Endodermal cell (in vitro differentiated cells): ENCODE measurements at regions not wholly inside any gene's neighbourhood (a gene's known extent, or its start where the extent isn't known, plus 50 kb on each side); places are given as distances from the start of the nearest gene placed in this dataset.

ENCODE experiments used
- DNase-seq: peaks from one replicate; pipeline ENCODE4 v3.0.0-alpha.2; 2017
- H3K27ac ChIP-seq: 2 replicates; pipeline ENCODE4 v1.5.1; 2013; ENCODE audit warnings: mild to moderate bottlenecking, low read depth, low read length, moderate library complexity
- H3K27me3 ChIP-seq: 2 replicates; pipeline ENCODE4 v1.6.1; 2013; ENCODE audit warnings: mild to moderate bottlenecking, low read length, moderate library complexity; ENCODE audit not compliant: insufficient read depth, control insufficient read depth, poor library complexity, severe bottlenecking
- H3K36me3 ChIP-seq: 2 replicates; pipeline ENCODE4 v1.7.0; 2013; ENCODE audit warnings: mild to moderate bottlenecking, low read length, moderate library complexity; ENCODE audit not compliant: control insufficient read depth, insufficient read depth
- H3K4me1 ChIP-seq: one replicate; pipeline ENCODE4 v1.7.0; 2013; ENCODE audit warnings: low read length; ENCODE audit not compliant: control insufficient read depth, insufficient read depth
- H3K4me3 ChIP-seq: 2 replicates; pipeline ENCODE4 v1.5.1; 2013; ENCODE audit warnings: mild to moderate bottlenecking, low read length, moderate library complexity
- H3K9ac ChIP-seq: 2 replicates; pipeline ENCODE4 v1.6.1; 2013; ENCODE audit warnings: mild to moderate bottlenecking, low read length, moderate library complexity; ENCODE audit not compliant: poor library complexity, severe bottlenecking; ENCODE audit errors: extremely low read depth
- H3K9me3 ChIP-seq: 2 replicates; pipeline ENCODE4 v1.6.1; 2013; ENCODE audit warnings: mild to moderate bottlenecking, low read length, moderate library complexity; ENCODE audit not compliant: control insufficient read depth
- H3K27ac Mint-ChIP-seq: 2 replicates; pipeline ENCODE4 v1.8.0; 2020; ENCODE audit warnings: mixed read lengths
- H3K27me3 Mint-ChIP-seq: 2 replicates; pipeline ENCODE4 v1.8.0; 2021; ENCODE audit warnings: mild to moderate bottlenecking, mixed read lengths; ENCODE audit not compliant: insufficient read depth
- H3K36me3 Mint-ChIP-seq: 2 replicates; pipeline ENCODE4 v1.8.0; 2020; ENCODE audit warnings: low read depth, mixed read lengths
- H3K4me1 Mint-ChIP-seq: 2 replicates; pipeline ENCODE4 v1.8.0; 2020; ENCODE audit warnings: mixed read lengths
- H3K4me3 Mint-ChIP-seq: 2 replicates; pipeline ENCODE4 v1.8.0; 2020; ENCODE audit warnings: mild to moderate bottlenecking, moderate library complexity, mixed read lengths
- H3K9me3 Mint-ChIP-seq: 2 replicates; pipeline ENCODE4 v1.8.0; 2020; ENCODE audit warnings: mild to moderate bottlenecking, mixed read lengths
- CTCF ChIP-seq: fragments of 200-600 bp; sonication (generic); conservative IDR thresholded peaks from 2 replicates; pipeline ENCODE4 v1.5.0; 2021; ENCODE audit warnings: antibody characterized with exemption, mild to moderate bottlenecking
- WGBS, 2 experiments: methylation state at CpG; one replicate each; pipeline versions ENCODE4 v1.1.5 to v1.1.7; 2013; ENCODE audit warnings: missing lambda C conversion rate in 2 of 2, mixed read lengths in 1 of 2; ENCODE audit not compliant: insufficient coverage in 1 of 2, insufficient read length in 1 of 2; 5-methylcytosine and 5-hydroxymethylcytosine counted together

- Mint-ChIP-seq H3K9me3 (peaks cover 26% of the 10 kb centered on the region), H3K27ac (no peak overlapping the region), H3K27me3 (no peaks in the 10 kb centered on the region), H3K4me1 (no peaks in the 10 kb centered on the region), H3K4me3 (no peak overlapping the region), H3K36me3 (no peaks in the 10 kb centered on the region)
- H3K9ac ChIP-seq = no peak overlapping the region
- H3K9me3 ChIP-seq = peaks cover 14% of the 10 kb centered on the region
- no peak for TF ChIP-seq CTCF
- no peaks in the 10 kb centered on the region for H3K27me3 ChIP-seq
- H3K36me3 ChIP-seq = no peaks in the 10 kb centered on the region
- H3K4me3 ChIP-seq = no peak overlapping the region
- H3K4me1 ChIP-seq = no peaks in the 10 kb centered on the region
- no peak for DNase-seq
- WGBS, 2 experiments = 83% methylated on average over 5 of the region's 5 CpGs; no CpG with 5 or more reads in 1 of the 2 experiments
- no peak overlapping the region for H3K27ac ChIP-seq
These were observed 171.4 kb upstream of the NR4A3 start for GRCh38 chr9:99650187-99650874.

DNA sequence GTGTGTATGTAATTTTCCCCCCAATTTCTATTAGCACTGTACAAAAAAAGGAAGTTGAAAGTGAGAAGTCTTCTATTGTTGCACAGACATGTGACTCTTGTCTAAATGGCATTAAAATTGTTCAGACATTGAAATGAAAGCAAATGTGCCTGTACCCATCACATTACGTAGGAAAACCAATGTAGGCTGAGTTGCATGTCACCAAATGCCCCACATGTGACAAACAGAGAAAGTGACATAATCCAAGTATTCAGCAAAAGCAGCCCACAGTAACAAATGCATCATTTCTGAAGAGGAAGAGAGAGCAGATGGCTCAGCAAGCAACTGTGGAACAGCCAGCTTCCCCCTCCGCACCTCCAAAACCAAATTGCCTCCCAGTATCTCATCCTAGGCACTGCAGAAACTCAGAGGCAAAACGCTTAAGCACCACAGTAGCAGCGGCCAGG is 161.5 kb upstream of the NR4A3 start:
- DNase-seq = no peak
- no peak overlapping the region for H3K27ac ChIP-seq
- Mint-ChIP-seq H3K9me3 (no peaks in the 10 kb centered on the region), H3K27ac (no peak overlapping the region), H3K27me3 (no peaks in the 10 kb centered on the region), H3K36me3 (no peaks in the 10 kb centered on the region), H3K4me3 (no peak overlapping the region), H3K4me1 (peaks cover 15% of the 10 kb centered on the region)
- 85 to 94% methylated on average over 4 of the region's 4 CpGs for WGBS, 2 experiments
- no peak for TF ChIP-seq CTCF
- H3K27me3 ChIP-seq = no peaks in the 10 kb centered on the region
- H3K36me3 ChIP-seq = no peaks in the 10 kb centered on the region
- H3K4me1 ChIP-seq = peaks cover 7% of the 10 kb centered on the region
- no peak overlapping the region for H3K9ac ChIP-seq
- no peak overlapping the region for H3K4me3 ChIP-seq
- no peaks in the 10 kb centered on the region for H3K9me3 ChIP-seq

- TF ChIP-seq CTCF = no peak
- Mint-ChIP-seq H3K27me3 (no peaks in the 10 kb centered on the region), H3K4me1 (peaks cover 10% of the 10 kb centered on the region), H3K36me3 (no peaks in the 10 kb centered on the region), H3K9me3 (peaks cover 4% of the 10 kb centered on the region), H3K27ac (no peak overlapping the region), H3K4me3 (no peak overlapping the region)
- H3K4me3 ChIP-seq = no peak overlapping the region
- no peaks in the 10 kb centered on the region for H3K36me3 ChIP-seq
- no peak overlapping the region for H3K27ac ChIP-seq
- H3K27me3 ChIP-seq = no peaks in the 10 kb centered on the region
- 100% methylated on average over 1 of the region's 1 CpG; no CpG with 5 or more reads in 1 of the 2 experiments for WGBS, 2 experiments
- H3K9ac ChIP-seq = no peak overlapping the region
- no peaks in the 10 kb centered on the region for H3K9me3 ChIP-seq
- DNase-seq = no peak
- peaks cover 3% of the 10 kb centered on the region for H3K4me1 ChIP-seq
These were observed 158.4 kb upstream of the NR4A3 start for GRCh38 chr9:99663297-99663696.
